ENCODE measurements at regions not wholly inside any gene's neighbourhood (a gene's known extent, or its start where the extent isn't known, plus 50 kb on each side); places are given as distances from the start of the nearest gene placed in this dataset.
"Not testable (repeated sequence)": the region's sequence is repeated elsewhere in the genome, so short reads cannot be mapped to it uniquely, and the experiment has no call there.

GRCh38 chr4:114226968-114227760 lies 247.7 kb upstream of the ARSJ start:
- DNase-seq (ENCODE audit: low read depth in 3 of 3, low spot score in 2 of 3), result no peak

- no peak for DNase-seq (ENCODE audit: low read depth in 3 of 3, low spot score in 2 of 3)
Observed at GRCh38 chr4:114229706-114230105, 250.3 kb upstream of the ARSJ start.

GRCh38 chr4:114236171-114236769 lies 256.8 kb upstream of the ARSJ start:
- no peak for DNase-seq (ENCODE audit: low read depth in 3 of 3, low spot score in 2 of 3)

- DNase-seq (ENCODE audit: low read depth in 3 of 3, low spot score in 2 of 3), result no peak
Observed at GRCh38 chr4:114237997-114238396, 258.6 kb upstream of the ARSJ start.

- no peak for DNase-seq (ENCODE audit: low read depth in 3 of 3, low spot score in 2 of 3)
Observed at GRCh38 chr4:114249561-114249960, 270.1 kb upstream of the ARSJ start.

GRCh38 chr4:114249976-114250375 lies 270.5 kb upstream of the ARSJ start:
- no peak for DNase-seq (ENCODE audit: low read depth in 3 of 3, low spot score in 2 of 3)

- no peak for DNase-seq (ENCODE audit: low read depth in 3 of 3, low spot score in 2 of 3)
Observed at GRCh38 chr4:114250439-114250891, 271.0 kb upstream of the ARSJ start.

GRCh38 chr4:114251020-114251419 lies 271.6 kb upstream of the ARSJ start:
- no peak for DNase-seq (ENCODE audit: low read depth in 3 of 3, low spot score in 2 of 3)

- no peak for DNase-seq (ENCODE audit: low read depth in 3 of 3, low spot score in 2 of 3)
Observed at GRCh38 chr4:114252499-114252898, 273.1 kb upstream of the ARSJ start.

GRCh38 chr4:114257501-114257900 lies 278.1 kb upstream of the ARSJ start:
- no peak for DNase-seq (ENCODE audit: low read depth in 3 of 3, low spot score in 2 of 3)

- DNase-seq (ENCODE audit: low read depth in 3 of 3, low spot score in 2 of 3), result not testable (repeated sequence)
Observed at GRCh38 chr4:114262421-114262820, 283.0 kb upstream of the ARSJ start.

GRCh38 chr4:114263233-114263632 lies 283.8 kb upstream of the ARSJ start:
- DNase-seq (ENCODE audit: low read depth in 3 of 3, low spot score in 2 of 3), result no peak

- no peak for DNase-seq (ENCODE audit: low read depth in 3 of 3, low spot score in 2 of 3)
Observed at GRCh38 chr4:114264452-114264851, 285.0 kb upstream of the ARSJ start.

GRCh38 chr4:114264877-114265291 lies 285.4 kb upstream of the ARSJ start:
- DNase-seq (ENCODE audit: low read depth in 3 of 3, low spot score in 2 of 3), result no peak

GRCh38 chr4:114265342-114265741 lies 285.9 kb upstream of the ARSJ start:
- DNase-seq (ENCODE audit: low read depth in 3 of 3, low spot score in 2 of 3), result no peak

GRCh38 chr4:114267976-114268375 lies 288.5 kb upstream of the ARSJ start:
- no peak for DNase-seq (ENCODE audit: low read depth in 3 of 3, low spot score in 2 of 3)

GRCh38 chr4:114271031-114271430 lies 291.6 kb upstream of the ARSJ start:
- no peak for DNase-seq (ENCODE audit: low read depth in 3 of 3, low spot score in 2 of 3)

GRCh38 chr4:114272226-114272625 lies 292.8 kb upstream of the ARSJ start:
- DNase-seq (ENCODE audit: low read depth in 3 of 3, low spot score in 2 of 3), result no peak

- no peak for DNase-seq (ENCODE audit: low read depth in 3 of 3, low spot score in 2 of 3)
Observed at GRCh38 chr4:114273238-114273637, 293.8 kb upstream of the ARSJ start.

- no peak for DNase-seq (ENCODE audit: low read depth in 3 of 3, low spot score in 2 of 3)
Observed at GRCh38 chr4:114277690-114278089, 298.2 kb upstream of the ARSJ start.

- DNase-seq (ENCODE audit: low read depth in 3 of 3, low spot score in 2 of 3), result no peak
Observed at GRCh38 chr4:114279066-114279465, 299.6 kb upstream of the ARSJ start.

- DNase-seq (ENCODE audit: low read depth in 3 of 3, low spot score in 2 of 3), result no peak
Observed at GRCh38 chr4:114279711-114280110, 300.3 kb upstream of the ARSJ start.

Measured in right renal cortex interstitium (tissue), 3 donors.